Fibroblast of the aortic adventitia (primary cell): ENCODE measurements at regions not wholly inside any gene's neighbourhood (a gene's known extent, or its start where the extent isn't known, plus 50 kb on each side); places are given as distances from the start of the nearest gene placed in this dataset.

Experiments
- DNase-seq: peaks from one replicate; pipeline ENCODE4 v3.0.0-alpha.2; 2010; ENCODE audit warnings: low read depth
- H3K4me3 ChIP-seq: 2 replicates; pipeline ENCODE4 v1.5.1; 2011; ENCODE audit warnings: low read depth, mild to moderate bottlenecking, control low read depth, low read length, moderate library complexity
- CTCF ChIP-seq: IDR thresholded peaks from 2 replicates; pipeline ENCODE4 v1.5.1; 2011; ENCODE audit warnings: mild to moderate bottlenecking, low read length, control low read depth, inconsistent platforms; ENCODE audit not compliant: insufficient read depth

- TF ChIP-seq CTCF, result no peak
- no peak overlapping the region for H3K4me3 ChIP-seq
- DNase-seq, result no peak
Observed at GRCh38 chr17:5686074-5686635, 101.8 kb upstream of the NLRP1 start.

GRCh38 chr17:5687646-5688045 lies 103.3 kb upstream of the NLRP1 start:
- no peak overlapping the region for H3K4me3 ChIP-seq
- no peak for DNase-seq
- no peak for TF ChIP-seq CTCF

- no peak for TF ChIP-seq CTCF
- H3K4me3 ChIP-seq, result no peak overlapping the region
- no peak for DNase-seq
Observed at GRCh38 chr17:5693821-5694220, 109.5 kb upstream of the NLRP1 start.

- H3K4me3 ChIP-seq, result no peak overlapping the region
- DNase-seq, result no peak
- TF ChIP-seq CTCF, result no peak
Observed at GRCh38 chr17:5694551-5694950, 110.2 kb upstream of the NLRP1 start.

GRCh38 chr17:5695480-5695879 lies 111.2 kb upstream of the NLRP1 start:
- no peak for TF ChIP-seq CTCF
- H3K4me3 ChIP-seq, result no peak overlapping the region
- no peak for DNase-seq

- TF ChIP-seq CTCF, result no peak
- no peak for DNase-seq
- no peak overlapping the region for H3K4me3 ChIP-seq
Observed at GRCh38 chr17:5698959-5699358, 114.7 kb upstream of the NLRP1 start.

GRCh38 chr17:5699814-5700213 lies 115.5 kb upstream of the NLRP1 start:
- DNase-seq, result no peak
- no peak overlapping the region for H3K4me3 ChIP-seq
- no peak for TF ChIP-seq CTCF
